Renal cortex interstitium (tissue), 11 donors: ENCODE measurements at regions not wholly inside any gene's neighbourhood (a gene's known extent, or its start where the extent isn't known, plus 50 kb on each side); places are given as distances from the start of the nearest gene placed in this dataset.

Experiments used
- DNase-seq, 11 donors: peaks; one replicate each; pipeline ENCODE4 v3.0.0-alpha.2; 2013; ENCODE audit warnings: low read depth in 9 of 11, low spot score in 4 of 11; ENCODE audit errors: extremely low read depth in 1 of 11

GRCh38 chr6:105594821-105595220 lies 191.9 kb upstream of the PREP start:
- DNase-seq = no peak

GRCh38 chr6:105593805-105594671 lies 191.2 kb upstream of the PREP start:
- no peak for DNase-seq

GRCh38 chr6:105593056-105593690 lies 190.3 kb upstream of the PREP start:
- DNase-seq = no peak

- no peak for DNase-seq
Observed at GRCh38 chr6:105592329-105592728, 189.4 kb upstream of the PREP start.

- DNase-seq = no peak
Observed at GRCh38 chr6:105591053-105591452, 188.2 kb upstream of the PREP start.

GRCh38 chr6:105588123-105588710 lies 185.3 kb upstream of the PREP start:
- DNase-seq = no peak

GRCh38 chr6:105587349-105588122 lies 184.7 kb upstream of the PREP start:
- no peak for DNase-seq

GRCh38 chr6:105578179-105578707 lies 175.4 kb upstream of the PREP start:
- no peak for DNase-seq

GRCh38 chr6:105573556-105573955 lies 170.7 kb upstream of the PREP start:
- no peak for DNase-seq

- DNase-seq = no peak
Observed at GRCh38 chr6:105573138-105573537, 170.3 kb upstream of the PREP start.

GRCh38 chr6:105570416-105570815 lies 167.5 kb upstream of the PREP start:
- DNase-seq = no peak

GRCh38 chr6:105569706-105570105 lies 166.8 kb upstream of the PREP start:
- DNase-seq = no peak

GRCh38 chr6:105568751-105569150 lies 165.9 kb upstream of the PREP start:
- no peak for DNase-seq

- DNase-seq = no peak
Observed at GRCh38 chr6:105568142-105568541, 165.3 kb upstream of the PREP start.

- no peak for DNase-seq
Observed at GRCh38 chr6:105567140-105567539, 164.3 kb upstream of the PREP start.

GRCh38 chr6:105566503-105566902 lies 163.6 kb upstream of the PREP start:
- no peak for DNase-seq

GRCh38 chr6:105564121-105564902 lies 161.4 kb upstream of the PREP start:
- no peak for DNase-seq

- DNase-seq = no peak
Observed at GRCh38 chr6:105562027-105562426, 159.1 kb upstream of the PREP start.

- no peak for DNase-seq
Observed at GRCh38 chr6:105561486-105561885, 158.6 kb upstream of the PREP start.
